ENCODE measurements at regions not wholly inside any gene's neighbourhood (a gene's known extent, or its start where the extent isn't known, plus 50 kb on each side); places are given as distances from the start of the nearest gene placed in this dataset.

DNA sequence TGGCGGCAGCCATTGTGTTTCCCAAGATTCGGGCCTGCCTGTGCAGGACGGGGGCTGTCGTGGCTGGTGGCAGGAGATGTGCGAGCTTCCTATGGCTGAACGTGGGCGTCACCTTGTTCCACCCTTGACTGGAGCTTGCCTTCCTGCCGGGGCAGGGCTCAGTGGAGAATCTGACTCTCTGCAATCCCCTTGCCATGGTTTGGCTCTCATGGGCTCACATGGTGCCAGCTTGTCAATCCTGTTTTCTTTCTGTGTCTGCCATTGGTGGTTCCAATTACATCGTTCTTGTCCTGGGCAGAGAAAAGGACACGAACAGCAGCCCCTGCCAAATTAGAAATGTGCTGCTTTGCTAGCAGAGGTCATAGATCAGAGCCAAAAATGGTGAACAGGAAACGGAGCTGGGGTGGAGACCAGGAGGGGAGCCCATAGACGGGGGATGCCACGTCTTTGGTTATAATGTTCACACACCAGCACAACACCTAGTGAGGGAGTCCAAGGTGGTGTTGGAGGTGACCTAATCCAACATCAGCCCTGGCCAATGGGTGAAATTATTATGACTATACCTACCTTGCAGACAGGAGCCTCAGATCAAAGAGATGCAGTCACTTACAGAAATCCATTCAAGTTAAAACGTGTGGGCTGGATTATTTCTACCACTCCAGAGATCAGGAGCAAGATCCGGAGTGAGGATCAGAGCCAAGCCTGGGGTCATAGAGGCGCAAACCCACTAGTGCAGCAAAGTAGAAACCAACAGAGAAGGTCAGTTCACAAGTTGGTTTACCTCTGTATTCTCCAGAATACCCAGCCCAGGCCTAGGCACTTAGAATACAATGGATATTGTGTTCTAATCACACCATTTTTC lies 253.1 kb downstream of the SIPA1L2 start:
- intact Hi-C loops (cut with micrococcal nuclease): no loop called here
- Mint-ChIP-seq H3K27ac (no peak overlapping the region), H3K27me3 (ENCODE audit: low read depth) (no peaks in the 10 kb centered on the region), H3K36me3 (ENCODE audit: low read depth) (no peaks in the 10 kb centered on the region), H3K9me3 (no peaks in the 10 kb centered on the region), H3K4me1 (ENCODE audit: low read depth) (no peaks in the 10 kb centered on the region), H3K4me3 (no peak overlapping the region)
- no peak for DNase-seq
- CTCF ChIA-PET: interaction anchor here (0.6 kb wide), 1 partner anchor 83 kb away, joined by 3 read pairs; no protein-coding TSS in a partner anchor

DNA sequence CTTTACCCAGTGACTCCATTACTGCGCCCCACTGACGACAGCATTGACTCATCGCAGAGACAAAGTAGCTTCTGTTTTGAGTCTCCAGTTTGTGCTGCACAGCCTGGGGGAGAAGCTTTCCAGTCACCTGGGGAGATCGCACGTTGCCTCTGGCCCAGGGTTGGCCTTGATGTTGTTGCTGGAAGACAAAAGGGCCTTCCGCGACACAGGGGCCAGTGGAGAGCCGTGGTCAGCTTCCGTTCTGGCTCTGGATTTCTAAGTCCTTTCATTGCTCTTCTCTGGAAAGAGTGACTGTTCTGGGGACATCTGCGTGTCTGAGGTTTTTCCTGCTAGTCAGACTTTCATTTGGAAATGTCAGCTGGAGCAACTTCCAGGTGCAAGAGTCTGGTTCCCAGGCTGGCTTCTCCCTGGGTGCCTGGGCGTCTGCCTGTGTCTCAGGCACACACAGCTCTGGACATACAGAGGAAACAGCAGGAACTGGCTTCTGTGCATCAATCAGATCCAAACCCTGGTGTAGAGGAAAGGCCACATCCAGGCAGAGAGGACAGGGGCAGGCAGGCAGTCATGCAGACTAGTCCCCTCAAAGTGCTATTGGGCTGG lies 257.0 kb downstream of the SIPA1L2 start:
- H3K4me1 Mint-ChIP-seq (ENCODE audit: low read depth): no peaks in the 10 kb centered on the region
- intact Hi-C loops (cut with micrococcal nuclease): no loop called here
- H3K4me3 Mint-ChIP-seq: no peak overlapping the region
- H3K36me3 Mint-ChIP-seq (ENCODE audit: low read depth): no peaks in the 10 kb centered on the region
- DNase-seq: no peak
- H3K27me3 Mint-ChIP-seq (ENCODE audit: low read depth): no peaks in the 10 kb centered on the region
- H3K9me3 Mint-ChIP-seq: no peaks in the 10 kb centered on the region
- H3K27ac Mint-ChIP-seq: no peak overlapping the region
- CTCF ChIA-PET: no interaction called here

DNA sequence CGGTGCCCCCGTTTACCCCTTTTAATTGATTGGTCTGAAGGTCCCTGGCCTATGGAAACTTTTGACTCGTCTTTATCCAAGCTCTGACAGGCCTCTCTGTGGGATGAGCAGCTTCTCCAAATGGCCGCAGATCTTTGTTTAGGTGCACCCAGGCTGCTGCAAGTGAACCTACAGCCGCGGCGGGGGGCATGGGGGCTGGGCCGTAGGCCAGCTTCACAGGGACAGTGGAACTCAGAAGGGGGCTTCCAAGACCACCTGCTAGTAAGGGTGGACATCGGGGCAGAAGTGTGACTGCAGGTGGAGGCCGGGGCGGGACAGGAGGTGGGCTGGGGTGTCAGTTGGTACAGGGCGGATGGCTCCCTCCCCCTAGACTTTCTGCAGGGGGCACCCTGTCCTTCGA lies 257.5 kb downstream of the SIPA1L2 start:
- Mint-ChIP-seq H3K36me3 (ENCODE audit: low read depth) (no peaks in the 10 kb centered on the region), H3K4me3 (no peak overlapping the region), H3K27ac (no peak overlapping the region), H3K9me3 (no peaks in the 10 kb centered on the region), H3K4me1 (ENCODE audit: low read depth) (no peaks in the 10 kb centered on the region), H3K27me3 (ENCODE audit: low read depth) (no peaks in the 10 kb centered on the region)
- CTCF ChIA-PET: no interaction called here
- no peak for DNase-seq
- intact Hi-C loops (cut with micrococcal nuclease): no loop called here

DNA sequence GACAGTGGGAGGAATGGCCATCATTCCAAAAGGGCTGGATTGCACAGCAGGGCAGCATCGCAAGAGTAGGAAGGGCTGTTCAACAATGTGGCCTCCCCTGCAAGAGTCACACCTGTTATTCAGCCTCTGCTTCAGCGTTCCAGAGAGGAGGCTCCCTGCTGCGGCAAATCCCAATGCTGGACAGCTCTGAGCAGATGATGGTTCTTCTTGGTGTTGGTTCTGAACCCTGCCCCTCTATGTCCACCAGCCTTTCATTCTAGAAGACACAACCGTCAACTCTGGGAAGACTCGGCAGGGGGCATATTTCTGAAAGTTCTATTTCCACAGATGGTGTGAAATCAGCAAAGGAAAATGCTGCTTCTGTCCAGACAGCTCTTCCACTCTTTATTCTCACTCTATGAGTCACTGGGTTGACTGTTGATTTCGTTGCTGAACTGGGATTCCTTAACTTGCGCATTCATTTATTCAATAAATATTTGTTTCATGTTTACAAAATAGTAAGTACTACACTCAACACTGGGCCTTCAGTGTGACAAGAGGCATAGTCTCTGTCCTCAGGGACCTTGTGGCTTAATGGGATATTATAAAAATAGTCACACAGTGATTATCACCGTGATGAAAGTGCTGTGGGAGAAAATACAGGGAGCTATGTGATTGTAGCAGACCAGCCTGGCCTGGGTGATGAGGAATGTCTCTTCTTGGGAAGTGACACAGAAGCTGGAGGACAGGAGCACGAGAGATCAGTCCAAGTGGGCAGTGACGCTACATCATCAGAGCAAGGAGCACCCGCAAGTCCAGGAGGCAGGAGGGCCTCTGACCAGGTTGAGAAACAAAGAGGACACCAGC lies 260.3 kb downstream of the SIPA1L2 start:
- Mint-ChIP-seq H3K27me3 (ENCODE audit: low read depth) (no peaks in the 10 kb centered on the region), H3K4me1 (ENCODE audit: low read depth) (no peaks in the 10 kb centered on the region), H3K4me3 (no peak overlapping the region), H3K36me3 (ENCODE audit: low read depth) (no peaks in the 10 kb centered on the region), H3K9me3 (no peaks in the 10 kb centered on the region), H3K27ac (no peak overlapping the region)
- CTCF ChIA-PET: no interaction called here
- intact Hi-C loops (cut with micrococcal nuclease): no loop called here
- no peak for DNase-seq

DNA sequence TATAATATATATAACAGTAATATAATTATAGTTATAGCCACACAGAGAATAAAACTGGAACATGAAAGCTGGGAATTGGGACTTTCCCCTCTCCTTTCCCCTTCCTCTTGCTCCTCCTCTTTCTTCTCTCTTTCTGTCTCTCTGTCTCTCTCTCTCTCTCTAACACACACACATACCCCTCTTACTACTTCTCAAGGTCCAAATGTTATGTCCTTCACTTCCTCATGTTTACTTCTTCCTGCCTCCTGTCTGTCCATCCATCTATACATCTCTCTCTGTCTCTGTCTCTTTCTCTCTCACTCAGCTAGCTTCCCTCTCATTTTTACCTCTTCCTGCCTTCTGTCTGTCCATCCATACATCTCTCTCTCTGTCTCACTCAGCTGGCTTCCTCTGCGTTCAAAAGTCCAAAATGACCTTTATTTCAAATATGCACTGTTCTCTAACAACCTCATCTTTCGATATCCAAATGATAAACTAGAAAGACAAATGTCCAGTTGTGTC lies 261.1 kb downstream of the SIPA1L2 start:
- no peaks in the 10 kb centered on the region for H3K36me3 Mint-ChIP-seq (ENCODE audit: low read depth)
- CTCF ChIA-PET: no interaction called here
- H3K27ac Mint-ChIP-seq: no peak overlapping the region
- no peaks in the 10 kb centered on the region for H3K27me3 Mint-ChIP-seq (ENCODE audit: low read depth)
- no peak overlapping the region for H3K4me3 Mint-ChIP-seq
- no peaks in the 10 kb centered on the region for H3K9me3 Mint-ChIP-seq
- H3K4me1 Mint-ChIP-seq (ENCODE audit: low read depth): no peaks in the 10 kb centered on the region
- DNase-seq: no peak
- intact Hi-C loops (cut with micrococcal nuclease): no loop called here

DNA sequence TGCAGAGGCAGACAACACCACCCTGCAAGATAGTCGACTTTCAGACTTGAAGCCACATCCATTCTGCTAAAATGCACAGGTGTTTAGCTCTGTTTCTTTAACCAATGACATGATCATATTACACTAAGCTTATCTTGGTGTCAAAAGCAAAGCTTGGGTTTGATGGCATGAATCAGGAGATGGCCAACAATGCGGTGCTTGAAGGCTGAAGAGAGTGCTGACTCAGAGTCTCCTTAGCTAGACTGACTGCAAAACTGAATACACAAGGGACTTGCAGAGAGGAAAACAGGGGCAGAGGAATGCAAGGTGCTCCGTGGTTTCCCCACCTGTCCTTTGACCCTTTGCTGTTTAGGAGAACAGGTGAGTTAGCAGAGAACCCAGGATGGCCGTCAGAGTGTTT lies 262.6 kb downstream of the SIPA1L2 start:
- Mint-ChIP-seq H3K27me3 (ENCODE audit: low read depth) (no peaks in the 10 kb centered on the region), H3K4me3 (no peak overlapping the region), H3K4me1 (ENCODE audit: low read depth) (no peaks in the 10 kb centered on the region), H3K36me3 (ENCODE audit: low read depth) (no peaks in the 10 kb centered on the region), H3K27ac (no peak overlapping the region), H3K9me3 (no peaks in the 10 kb centered on the region)
- DNase-seq: no peak
- CTCF ChIA-PET: no interaction called here
- intact Hi-C loops (cut with micrococcal nuclease): no loop called here

DNA sequence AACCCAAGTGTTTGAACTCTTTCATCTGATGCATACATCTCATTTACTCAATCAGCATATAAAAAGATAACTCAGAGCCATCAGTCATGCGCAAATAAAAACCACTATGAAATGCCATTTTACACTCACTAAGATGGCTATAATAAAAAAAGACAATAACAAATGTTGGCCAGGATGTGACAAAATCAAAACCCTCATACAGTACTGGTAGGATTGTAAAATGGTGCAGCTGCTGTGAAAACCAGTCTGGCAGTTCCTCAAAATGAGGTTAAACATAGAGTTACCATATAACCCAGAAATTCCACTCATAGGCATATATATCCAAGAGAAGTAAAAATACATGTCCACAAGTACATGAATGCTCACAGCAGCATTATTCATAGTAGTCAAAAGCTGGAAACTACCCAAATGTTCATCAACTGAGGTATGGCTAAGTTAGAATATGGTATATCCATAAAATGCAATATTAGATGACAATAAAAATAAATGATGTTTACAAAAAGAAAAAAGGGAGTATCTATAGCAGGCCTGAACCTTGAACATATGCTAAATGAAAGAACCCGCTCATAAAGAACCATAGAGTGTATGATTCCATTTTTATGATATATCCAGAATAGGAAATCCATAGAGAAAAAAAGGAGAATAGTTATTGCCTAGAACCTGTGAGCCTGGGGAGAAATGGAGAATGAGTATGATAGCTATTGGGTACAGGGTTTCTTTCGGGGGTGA lies 265.1 kb downstream of the SIPA1L2 start:
- H3K4me3 Mint-ChIP-seq: no peak overlapping the region
- no peak overlapping the region for H3K27ac Mint-ChIP-seq
- H3K36me3 Mint-ChIP-seq (ENCODE audit: low read depth): no peaks in the 10 kb centered on the region
- intact Hi-C loops (cut with micrococcal nuclease): no loop called here
- CTCF ChIA-PET: no interaction called here
- no peak for DNase-seq
- H3K9me3 Mint-ChIP-seq: no peaks in the 10 kb centered on the region
- H3K4me1 Mint-ChIP-seq (ENCODE audit: low read depth): no peaks in the 10 kb centered on the region
- peaks cover under 1% of the 10 kb centered on the region for H3K27me3 Mint-ChIP-seq (ENCODE audit: low read depth)

DNA sequence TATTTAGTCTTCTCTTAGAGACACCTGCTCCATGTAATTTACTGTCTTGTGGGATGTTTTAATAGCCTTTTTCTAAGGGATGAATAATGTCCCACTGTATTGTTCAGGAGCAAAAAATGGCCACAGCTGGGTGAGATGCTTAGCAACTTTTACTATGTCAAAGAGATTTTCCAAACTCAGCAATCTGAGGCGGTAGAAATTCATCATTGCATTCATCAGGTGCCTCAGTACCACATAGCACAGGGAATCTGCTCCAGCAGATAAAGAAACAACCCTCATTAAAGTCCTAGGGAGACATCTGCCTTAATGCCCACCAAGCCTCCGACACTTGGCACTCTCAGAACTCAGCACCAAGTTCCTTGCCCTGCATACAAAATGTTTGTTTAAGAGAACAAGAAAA lies 266.9 kb downstream of the SIPA1L2 start:
- Mint-ChIP-seq H3K36me3 (ENCODE audit: low read depth) (no peaks in the 10 kb centered on the region), H3K27ac (no peak overlapping the region), H3K9me3 (no peaks in the 10 kb centered on the region), H3K4me1 (ENCODE audit: low read depth) (no peaks in the 10 kb centered on the region), H3K27me3 (ENCODE audit: low read depth) (peaks cover 2% of the 10 kb centered on the region), H3K4me3 (no peak overlapping the region)
- CTCF ChIA-PET: no interaction called here
- no peak for DNase-seq
- intact Hi-C loops (cut with micrococcal nuclease): no loop called here

DNA sequence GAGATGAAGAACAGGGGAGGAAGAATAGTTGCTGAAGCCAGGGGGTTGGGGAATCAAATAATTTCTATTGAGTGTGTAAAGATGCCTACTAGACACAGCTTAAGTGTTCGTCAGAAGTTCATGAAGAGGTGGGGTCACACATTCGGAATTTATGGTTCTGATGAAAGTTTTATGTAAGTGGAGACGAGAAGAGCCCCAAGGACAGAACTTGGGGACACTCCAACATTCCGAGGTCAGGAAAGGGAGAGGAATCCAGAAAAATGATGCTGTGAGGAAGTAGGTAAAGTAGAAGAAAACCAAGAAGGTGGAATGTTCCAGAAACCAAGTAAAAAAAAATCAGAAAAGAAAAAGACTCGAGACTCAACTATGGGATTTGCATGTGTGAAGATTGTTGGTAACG lies 272.5 kb downstream of the SIPA1L2 start:
- CTCF ChIA-PET: no interaction called here
- Mint-ChIP-seq H3K4me3 (no peak overlapping the region), H3K9me3 (no peaks in the 10 kb centered on the region), H3K27ac (no peak overlapping the region), H3K27me3 (ENCODE audit: low read depth) (peaks cover 2% of the 10 kb centered on the region), H3K4me1 (ENCODE audit: low read depth) (no peaks in the 10 kb centered on the region), H3K36me3 (ENCODE audit: low read depth) (no peaks in the 10 kb centered on the region)
- DNase-seq: no peak
- intact Hi-C loops (cut with micrococcal nuclease): no loop called here

DNA sequence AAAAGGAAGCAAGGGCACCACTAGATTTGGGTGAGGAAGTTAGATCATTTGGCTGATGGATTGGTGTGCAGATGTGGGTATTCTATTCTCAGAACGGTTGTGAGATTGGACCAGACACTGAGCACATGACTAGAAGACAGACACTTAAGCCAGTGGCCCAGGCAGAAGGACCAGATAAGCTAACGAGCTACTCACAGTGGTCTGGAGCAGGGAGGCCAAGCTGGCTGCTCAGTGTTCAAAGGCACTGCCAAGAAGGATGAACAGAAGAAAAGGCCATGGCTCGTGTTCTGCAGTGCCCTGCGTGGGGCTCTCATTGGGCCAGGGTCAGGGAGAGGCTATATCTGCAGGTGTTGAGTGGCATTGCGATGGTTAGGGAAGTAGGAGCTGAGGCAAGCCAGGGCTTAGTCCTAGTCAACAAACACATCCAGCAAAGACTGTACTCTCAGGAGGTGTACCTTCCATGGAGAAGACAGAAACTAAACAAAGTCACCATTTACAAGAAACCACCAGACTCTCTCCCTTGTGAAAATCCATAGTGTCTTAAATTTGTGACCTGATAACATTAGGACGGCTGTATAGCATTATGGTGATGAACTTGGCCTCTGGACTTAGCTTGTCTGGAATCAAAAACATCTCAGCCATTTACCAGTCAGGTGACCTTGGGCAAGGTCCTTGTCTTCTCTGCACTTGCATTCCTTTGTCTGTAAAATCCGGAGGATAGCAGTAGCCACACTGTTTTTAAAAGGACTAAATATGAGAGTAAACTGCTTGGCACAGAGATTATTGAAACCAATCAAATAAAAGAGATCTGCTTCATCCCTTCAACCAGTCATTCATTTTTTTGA lies 274.5 kb downstream of the SIPA1L2 start:
- DNase-seq: no peak
- intact Hi-C loops (cut with micrococcal nuclease): no loop called here
- CTCF ChIA-PET: no interaction called here
- H3K4me1 Mint-ChIP-seq (ENCODE audit: low read depth): no peaks in the 10 kb centered on the region
- peaks cover 2% of the 10 kb centered on the region for H3K27me3 Mint-ChIP-seq (ENCODE audit: low read depth)
- H3K27ac Mint-ChIP-seq: no peak overlapping the region
- no peak overlapping the region for H3K4me3 Mint-ChIP-seq
- no peaks in the 10 kb centered on the region for H3K9me3 Mint-ChIP-seq
- no peaks in the 10 kb centered on the region for H3K36me3 Mint-ChIP-seq (ENCODE audit: low read depth)

DNA sequence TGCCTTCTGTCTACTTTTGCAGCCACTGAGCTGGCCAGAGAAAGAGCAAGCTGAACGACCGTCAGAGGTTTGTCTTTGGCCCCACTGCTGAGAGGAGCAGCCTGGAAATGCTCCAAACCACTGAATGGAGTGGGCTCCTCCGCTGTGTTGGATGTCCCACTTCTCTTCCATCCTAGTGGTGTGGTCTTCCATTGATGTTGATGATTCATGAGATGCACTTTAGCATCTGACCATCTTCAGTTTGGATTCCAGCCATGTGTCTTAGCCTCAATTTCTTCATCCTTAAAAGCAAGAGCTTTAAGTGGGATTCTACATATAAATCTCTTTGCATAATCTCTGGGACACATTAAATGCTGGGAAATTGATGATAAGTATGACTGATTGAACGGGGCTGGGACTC lies 276.9 kb downstream of the SIPA1L2 start:
- no peak overlapping the region for H3K4me3 Mint-ChIP-seq
- no peaks in the 10 kb centered on the region for H3K4me1 Mint-ChIP-seq (ENCODE audit: low read depth)
- CTCF ChIA-PET: no interaction called here
- no peaks in the 10 kb centered on the region for H3K9me3 Mint-ChIP-seq
- DNase-seq: no peak
- H3K36me3 Mint-ChIP-seq (ENCODE audit: low read depth): peaks cover 1% of the 10 kb centered on the region
- intact Hi-C loops (cut with micrococcal nuclease): no loop called here
- H3K27ac Mint-ChIP-seq: no peak overlapping the region
- H3K27me3 Mint-ChIP-seq (ENCODE audit: low read depth): peaks cover 5% of the 10 kb centered on the region

Measured in activated naive CD4-positive, alpha-beta T cell treated with anti-CD3 and anti-CD28 coated beads for 36 hours (primary cell).